Right atrium auricular region (tissue), 2 donors: ENCODE measurements at regions not wholly inside any gene's neighbourhood (a gene's known extent, or its start where the extent isn't known, plus 50 kb on each side); places are given as distances from the start of the nearest gene placed in this dataset.
"Not testable (repeated sequence)": the region's sequence is repeated elsewhere in the genome, so short reads cannot be mapped to it uniquely, and the experiment has no call there.

ENCODE experiments used
- DNase-seq: peaks from one replicate; pipeline ENCODE4 v3.0.0-alpha.2; 2019; ENCODE audit warnings: low spot score
- H3K27ac ChIP-seq, 2 donors: fragments of 200-600 bp; sonication (generic); 1 replicate in 1 of 2; 2 replicates in 1 of 2; pipeline ENCODE4 v1.5.1; 2016 to 2019
- H3K27me3 ChIP-seq, 2 donors: fragments of 200-600 bp; sonication (generic); one replicate each; pipeline versions ENCODE4 v1.5.1 to v1.6.0; 2017 to 2019
- H3K36me3 ChIP-seq: fragments of 200-600 bp; sonication (generic); one replicate; pipeline ENCODE4 v1.5.1; 2016
- H3K4me1 ChIP-seq, 2 donors: fragments of 200-600 bp; sonication (generic); one replicate each; pipeline versions ENCODE4 v1.5.1 to v1.6.0; 2017 to 2019
- H3K4me3 ChIP-seq, 2 donors: fragments of 200-600 bp; sonication (generic); 1 replicate in 1 of 2; 2 replicates in 1 of 2; pipeline ENCODE4 v1.5.1; 2017 to 2019; ENCODE audit warnings: mild to moderate bottlenecking in 1 of 2, moderate library complexity in 1 of 2
- H3K9me3 ChIP-seq, 2 donors: fragments of 200-600 bp; sonication (generic); one replicate each; pipeline ENCODE4 v1.5.1; 2019
- CTCF ChIP-seq, 2 donors: fragments of 200-600 bp; sonication (generic); IDR thresholded peaks; one replicate each; pipeline ENCODE4 v1.5.1; 2019; ENCODE audit warnings: antibody characterized with exemption in 2 of 2

GRCh38 chr14:39607978-39608377 lies 175.7 kb upstream of the FBXO33 start:
- no peak for TF ChIP-seq CTCF (IDR thresholded peaks at IDR 0.05)
- no peaks in the 10 kb centered on the region for H3K27me3 ChIP-seq
- H3K9me3 ChIP-seq = no peaks in the 10 kb centered on the region
- H3K4me3 ChIP-seq = no peak overlapping the region
- H3K4me1 ChIP-seq = no peaks in the 10 kb centered on the region
- no peak overlapping the region for H3K27ac ChIP-seq
- DNase-seq = no peak
- H3K36me3 ChIP-seq = no peaks in the 10 kb centered on the region

GRCh38 chr14:39603942-39604341 lies 171.7 kb upstream of the FBXO33 start:
- no peaks in the 10 kb centered on the region for H3K36me3 ChIP-seq
- no peak for DNase-seq
- no peak overlapping the region for H3K27ac ChIP-seq
- no peaks in the 10 kb centered on the region for H3K9me3 ChIP-seq
- TF ChIP-seq CTCF (IDR thresholded peaks at IDR 0.05) = no peak
- H3K27me3 ChIP-seq = no peaks in the 10 kb centered on the region
- H3K4me1 ChIP-seq = no peaks in the 10 kb centered on the region
- H3K4me3 ChIP-seq = no peak overlapping the region

- H3K36me3 ChIP-seq = no peaks in the 10 kb centered on the region
- H3K4me3 ChIP-seq = no peak overlapping the region
- H3K9me3 ChIP-seq = no peaks in the 10 kb centered on the region
- H3K27me3 ChIP-seq = no peaks in the 10 kb centered on the region
- no peaks in the 10 kb centered on the region for H3K4me1 ChIP-seq
- no peak for TF ChIP-seq CTCF (IDR thresholded peaks at IDR 0.05)
- H3K27ac ChIP-seq = no peak overlapping the region
- DNase-seq = no peak
These were observed 161.1 kb upstream of the FBXO33 start for GRCh38 chr14:39593377-39593776.

- Histone ChIP-seq H3K4me3 (no peak overlapping the region), H3K27me3 (no peaks in the 10 kb centered on the region), H3K27ac (no peak overlapping the region), H3K9me3 (no peaks in the 10 kb centered on the region), H3K4me1 (no peaks in the 10 kb centered on the region), H3K36me3 (no peaks in the 10 kb centered on the region)
- no peak for DNase-seq
- TF ChIP-seq CTCF (IDR thresholded peaks at IDR 0.05) = no peak
These were observed 160.0 kb upstream of the FBXO33 start for GRCh38 chr14:39592116-39592789.

GRCh38 chr14:39589882-39590281 lies 157.6 kb upstream of the FBXO33 start:
- not testable (repeated sequence) for H3K36me3 ChIP-seq, H3K27me3 ChIP-seq, DNase-seq, H3K9me3 ChIP-seq, H3K27ac ChIP-seq, H3K4me1 ChIP-seq, H3K4me3 ChIP-seq

GRCh38 chr14:39582028-39582654 lies 149.9 kb upstream of the FBXO33 start:
- Histone ChIP-seq H3K27ac (no peak overlapping the region), H3K9me3 (no peaks in the 10 kb centered on the region), H3K36me3 (no peaks in the 10 kb centered on the region), H3K4me3 (no peak overlapping the region), H3K4me1 (no peaks in the 10 kb centered on the region), H3K27me3 (no peaks in the 10 kb centered on the region)
- TF ChIP-seq CTCF (IDR thresholded peaks at IDR 0.05) = no peak
- no peak for DNase-seq
